Breast epithelium (tissue), 4 donors: ENCODE measurements at regions not wholly inside any gene's neighbourhood (a gene's known extent, or its start where the extent isn't known, plus 50 kb on each side); places are given as distances from the start of the nearest gene placed in this dataset.
"Not testable (repeated sequence)": the region's sequence is repeated elsewhere in the genome, so short reads cannot be mapped to it uniquely, and the experiment has no call there.

Experiments used
- DNase-seq, 2 donors: peaks; one replicate each; pipeline ENCODE4 v3.0.0-alpha.2; 2019; ENCODE audit warnings: low spot score in 2 of 2
- H3K27ac ChIP-seq, 2 donors: fragments of 200-600 bp; sonication (generic) in 1 of 2; one replicate each; pipeline ENCODE4 v1.5.1; 2016 to 2019; ENCODE audit warnings: mild to moderate bottlenecking in 1 of 2
- H3K27me3 ChIP-seq, 2 donors: fragments of 200-600 bp; sonication (generic) in 1 of 2; one replicate each; pipeline versions ENCODE4 v1.5.1 to v1.6.0; 2017 to 2019; ENCODE audit warnings: control low read depth in 1 of 2, mild to moderate bottlenecking in 1 of 2
- H3K36me3 ChIP-seq: fragments of 200-600 bp; one replicate; pipeline ENCODE4 v1.5.1; 2019
- H3K4me1 ChIP-seq, 2 donors: fragments of 200-600 bp; sonication (generic); one replicate each; pipeline ENCODE4 v1.5.1; 2016 to 2019; ENCODE audit warnings: control low read depth in 1 of 2
- H3K4me3 ChIP-seq, 3 donors: fragments of 200-600 bp; sonication (generic); 1 replicate in 2 of 3; 2 replicates in 1 of 3; pipeline ENCODE4 v1.5.1; 2016 to 2019; ENCODE audit warnings: mild to moderate bottlenecking in 3 of 3, moderate library complexity in 2 of 3
- H3K9me3 ChIP-seq, 2 donors: fragments of 200-600 bp; sonication (generic) in 1 of 2; one replicate each; pipeline ENCODE4 v1.5.1; 2016 to 2019; ENCODE audit warnings: control low read depth in 1 of 2
- CTCF ChIP-seq, 3 donors: fragments of 450-650 bp; IDR thresholded peaks; one replicate each; pipeline ENCODE4 v1.5.1; 2016 to 2017; ENCODE audit warnings: antibody characterized with exemption in 3 of 3, mild to moderate bottlenecking in 3 of 3, moderate library complexity in 3 of 3
- POLR2A ChIP-seq: fragments of 450-650 bp; IDR thresholded peaks from one replicate; pipeline ENCODE4 v1.6.1; 2016; ENCODE audit warnings: antibody characterized with exemption, mild to moderate bottlenecking, moderate library complexity
- POLR2AphosphoS5 ChIP-seq, 3 donors: sonication (generic); formaldehyde crosslinking; IDR thresholded peaks; one replicate each; pipeline ENCODE4 v1.6.1; 2017; ENCODE audit warnings: antibody characterized with exemption in 3 of 3
- intact Hi-C: fragments of 100-400 bp; cut with DNase I; formaldehyde crosslinking; loops from one replicate; pipeline ENCODE4 v1.15.1; 2023; ENCODE audit warnings: low total_unique reads

- H3K4me1 ChIP-seq: no peaks in the 10 kb centered on the region
- DNase-seq: no peak
- no peaks in the 10 kb centered on the region for H3K9me3 ChIP-seq
- TF ChIP-seq POLR2AphosphoS5 (IDR thresholded peaks at IDR 0.05) (no peak), POLR2A (no peak)
- no peaks in the 10 kb centered on the region for H3K36me3 ChIP-seq
- intact Hi-C loops: no loop called here
- peaks cover 0 to 30% of the 10 kb centered on the region in 2 donors for H3K27me3 ChIP-seq
- H3K4me3 ChIP-seq: no peak overlapping the region
- H3K27ac ChIP-seq: no peak overlapping the region
These were observed 90.6 kb upstream of the LHX1 start for GRCh38 chr17:36846410-36847292.

- peaks cover 0 to 17% of the 10 kb centered on the region in 2 donors for H3K27me3 ChIP-seq
- intact Hi-C loops: no loop called here
- H3K4me3 ChIP-seq: no peak overlapping the region
- DNase-seq: no peak
- H3K9me3 ChIP-seq: no peaks in the 10 kb centered on the region
- TF ChIP-seq POLR2AphosphoS5 (IDR thresholded peaks at IDR 0.05) (no peak), POLR2A (no peak), CTCF (IDR thresholded peaks at IDR 0.05) (no peak)
- H3K27ac ChIP-seq: no peak overlapping the region
- no peaks in the 10 kb centered on the region for H3K4me1 ChIP-seq
- no peaks in the 10 kb centered on the region for H3K36me3 ChIP-seq
These were observed 89.0 kb upstream of the LHX1 start for GRCh38 chr17:36848008-36848902.

GRCh38 chr17:36849020-36849419, 88.3 kb upstream of the LHX1 start:
- peaks cover 0 to 15% of the 10 kb centered on the region in 2 donors for H3K27me3 ChIP-seq
- H3K36me3 ChIP-seq, H3K4me1 ChIP-seq, H3K9me3 ChIP-seq, DNase-seq, H3K27ac ChIP-seq, H3K4me3 ChIP-seq, intact Hi-C loops: not testable (repeated sequence)

DNA sequence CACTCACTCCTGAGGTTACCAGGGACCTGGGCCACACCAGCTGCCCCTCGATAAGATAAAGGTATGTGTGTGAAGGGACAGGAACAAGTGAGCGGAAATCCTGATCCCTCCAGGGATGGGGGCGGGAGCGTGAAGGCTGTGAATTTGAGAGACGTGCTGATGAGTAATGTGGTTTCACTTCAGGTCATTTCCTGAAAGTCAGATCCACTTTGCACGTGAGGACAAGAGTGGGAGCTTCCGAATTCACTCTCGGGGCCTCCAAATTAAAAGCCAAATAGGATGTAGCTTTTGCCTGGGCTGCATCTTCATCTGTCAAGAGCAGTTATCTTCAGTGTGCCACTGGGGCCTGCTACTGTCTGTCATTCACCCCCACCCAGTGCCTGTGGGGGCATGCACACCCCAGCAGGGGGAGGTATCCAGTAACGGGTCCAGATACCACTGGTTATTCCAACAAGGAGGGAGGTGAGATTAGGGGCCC, 87.4 kb upstream of the LHX1 start:
- no peak overlapping the region for H3K4me3 ChIP-seq
- intact Hi-C loops: loop anchor here (1.0 kb wide), 1 partner anchor 10 kb away; no protein-coding TSS in a partner anchor
- H3K4me1 ChIP-seq: no peaks in the 10 kb centered on the region
- H3K27ac ChIP-seq: no peak overlapping the region
- peaks cover 0 to 14% of the 10 kb centered on the region in 2 donors for H3K27me3 ChIP-seq
- no peaks in the 10 kb centered on the region for H3K9me3 ChIP-seq
- TF ChIP-seq POLR2A (no peak), POLR2AphosphoS5 (IDR thresholded peaks at IDR 0.05) (no peak), CTCF (IDR thresholded peaks at IDR 0.05) (no peak)
- no peak for DNase-seq
- H3K36me3 ChIP-seq: no peaks in the 10 kb centered on the region

GRCh38 chr17:36850790-36851189, 86.5 kb upstream of the LHX1 start:
- H3K4me3 ChIP-seq: no peak overlapping the region

More at GRCh38 chr17:36850790-36851189, 86.5 kb upstream of the LHX1 start:
- no peaks in the 10 kb centered on the region for H3K4me1 ChIP-seq
- no peak for TF ChIP-seq POLR2A
- no peak for TF ChIP-seq CTCF (IDR thresholded peaks at IDR 0.05)
- TF ChIP-seq POLR2AphosphoS5 (IDR thresholded peaks at IDR 0.05): no peak
- H3K27me3 ChIP-seq: peaks cover 0 to 22% of the 10 kb centered on the region in 2 donors
- H3K36me3 ChIP-seq: no peaks in the 10 kb centered on the region
- intact Hi-C loops: loop anchor here (1.0 kb wide), 1 partner anchor 10 kb away; no protein-coding TSS in a partner anchor
- H3K9me3 ChIP-seq: no peaks in the 10 kb centered on the region
- DNase-seq: no peak
- no peak overlapping the region for H3K27ac ChIP-seq
